WI38 (cell line): ENCODE measurements at regions not wholly inside any gene's neighbourhood (a gene's known extent, or its start where the extent isn't known, plus 50 kb on each side); places are given as distances from the start of the nearest gene placed in this dataset.

Source experiments
- H3K4me3 ChIP-seq: 2 replicates; pipeline ENCODE4 v1.5.1; 2011; ENCODE audit warnings: low read depth, mild to moderate bottlenecking, control low read depth, low read length
- CTCF ChIP-seq: IDR thresholded peaks from 2 replicates; pipeline ENCODE4 v1.5.1; 2012; ENCODE audit warnings: low read depth, mild to moderate bottlenecking, control low read depth, low read length

- no peak for TF ChIP-seq CTCF
- H3K4me3 ChIP-seq = no peak overlapping the region
Measured at GRCh38 chr2:234678711-234679110, 181.8 kb upstream of the ARL4C start.

DNA sequence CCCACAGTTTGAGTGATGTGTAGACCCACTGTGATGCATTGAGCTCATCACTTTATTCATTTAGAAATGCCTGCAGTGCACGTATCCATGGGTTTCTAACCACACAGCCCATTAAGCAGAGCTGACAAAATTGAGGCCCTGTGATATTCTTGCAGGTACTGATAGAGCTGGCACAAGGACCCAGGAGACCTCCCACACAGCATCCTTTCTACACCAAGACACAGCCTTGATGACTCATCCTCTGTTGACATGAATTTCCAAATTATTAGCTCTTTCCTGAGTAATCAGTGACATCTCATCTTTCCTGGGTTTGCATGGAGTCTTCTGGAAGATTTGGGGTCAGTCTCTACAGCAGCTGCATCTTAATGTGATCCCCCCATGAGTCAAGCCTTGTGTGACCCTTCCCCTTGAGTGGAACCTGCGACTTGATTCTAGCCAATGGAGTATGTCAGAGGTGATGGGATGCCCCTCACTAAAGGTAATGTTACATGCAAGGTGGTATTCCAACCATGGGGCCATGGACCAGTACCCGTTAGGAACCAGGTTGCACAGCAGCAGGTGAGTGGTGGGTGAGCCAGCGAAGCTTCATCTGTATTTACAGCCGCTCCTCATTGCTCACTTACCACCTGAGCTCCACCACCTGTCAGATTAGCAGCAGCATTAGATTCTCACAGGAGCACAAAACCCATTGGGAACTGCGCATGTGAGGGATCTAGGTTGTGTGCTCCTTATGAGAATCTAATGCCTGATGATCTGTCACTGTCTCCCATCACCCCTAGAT lies 181.1 kb upstream of the ARL4C start:
- no peak for TF ChIP-seq CTCF
- H3K4me3 ChIP-seq = no peak overlapping the region

GRCh38 chr2:234676783-234677450 lies 180.0 kb upstream of the ARL4C start:
- H3K4me3 ChIP-seq = no peak overlapping the region
- TF ChIP-seq CTCF = no peak

GRCh38 chr2:234676109-234676782 lies 179.4 kb upstream of the ARL4C start:
- no peak for TF ChIP-seq CTCF
- no peak overlapping the region for H3K4me3 ChIP-seq

DNA sequence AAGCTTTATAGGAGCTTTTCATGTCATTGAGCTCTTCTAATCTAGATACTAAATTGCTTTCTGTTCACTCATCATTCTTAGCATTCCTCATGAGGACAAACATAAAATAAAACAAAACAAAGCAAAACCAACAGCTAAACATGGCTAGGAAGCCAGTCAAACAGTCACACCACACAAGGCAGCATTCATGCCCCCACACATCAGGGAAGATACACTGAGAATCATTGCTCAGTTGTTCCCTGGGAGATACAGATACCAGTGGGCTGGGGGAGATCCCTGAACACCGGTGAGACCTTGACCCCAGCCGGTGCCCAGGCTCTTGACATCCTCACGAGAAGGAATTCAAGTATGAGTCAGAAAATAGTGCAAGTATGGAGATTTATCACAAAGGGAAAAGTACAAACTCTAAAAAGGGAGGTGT lies 177.9 kb upstream of the ARL4C start:
- no peak overlapping the region for H3K4me3 ChIP-seq
- TF ChIP-seq CTCF = no peak

DNA sequence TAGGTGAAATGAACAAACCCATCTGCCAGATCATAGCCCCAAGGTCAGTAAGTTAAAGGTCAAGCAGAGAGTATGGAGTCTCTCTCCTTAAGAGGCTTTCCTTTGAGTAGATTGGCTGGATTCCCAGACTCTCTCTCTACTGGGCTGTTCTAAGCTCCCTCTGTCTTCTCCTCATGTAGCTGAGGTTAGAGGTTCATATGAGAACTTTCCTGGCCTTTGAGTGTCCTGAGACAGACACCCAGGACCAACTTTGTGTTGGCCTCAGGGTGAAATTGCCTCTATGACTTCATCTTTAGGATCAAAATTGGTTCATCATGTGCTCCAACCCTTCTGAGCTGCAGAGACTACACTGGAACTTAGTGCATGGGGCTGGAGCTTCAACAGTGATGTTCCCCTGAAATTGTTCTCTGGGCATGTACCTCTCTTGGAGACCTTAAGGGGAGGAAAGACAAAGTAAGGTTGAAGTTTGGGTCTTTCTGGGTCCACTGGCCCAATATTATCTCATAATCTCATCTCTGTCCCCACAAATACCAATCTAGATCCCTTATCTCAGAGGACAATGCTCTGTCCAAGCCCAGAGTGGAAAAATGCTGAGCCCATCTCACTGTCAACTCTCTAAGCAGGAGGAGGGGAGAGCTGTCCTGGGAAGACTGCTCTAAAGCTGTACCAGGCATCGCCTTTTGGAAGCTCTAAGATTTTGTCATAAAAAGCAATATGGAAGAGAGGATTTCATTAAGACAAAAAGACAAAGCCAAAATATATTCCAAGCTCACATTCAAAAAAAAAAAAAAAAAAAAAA lies 177.3 kb upstream of the ARL4C start:
- no peak overlapping the region for H3K4me3 ChIP-seq
- no peak for TF ChIP-seq CTCF
